HG02981 (cell line): ENCODE measurements at regions not wholly inside any gene's neighbourhood (a gene's known extent, or its start where the extent isn't known, plus 50 kb on each side); places are given as distances from the start of the nearest gene placed in this dataset.

ENCODE experiments used
- ATAC-seq: cut with Tn5 transposase; IDR thresholded peaks from one replicate; pipeline ENCODE4 v1.9.1; 2021; ENCODE audit warnings: mild to moderate bottlenecking, moderate library complexity; ENCODE audit not compliant: unreplicated experiment

GRCh38 chr1:69213644-69214043 lies 354.1 kb upstream of the LRRC7 start:
- ATAC-seq: no peak

GRCh38 chr1:69215883-69216282 lies 351.8 kb upstream of the LRRC7 start:
- no peak for ATAC-seq

GRCh38 chr1:69220672-69221071 lies 347.1 kb upstream of the LRRC7 start:
- no peak for ATAC-seq

GRCh38 chr1:69221524-69221923 lies 346.2 kb upstream of the LRRC7 start:
- ATAC-seq: no peak

GRCh38 chr1:69223156-69223555 lies 344.6 kb upstream of the LRRC7 start:
- ATAC-seq: no peak

GRCh38 chr1:69228501-69228900 lies 339.2 kb upstream of the LRRC7 start:
- ATAC-seq: no peak

GRCh38 chr1:69230208-69230607 lies 337.5 kb upstream of the LRRC7 start:
- no peak for ATAC-seq

GRCh38 chr1:69233463-69233862 lies 334.3 kb upstream of the LRRC7 start:
- no peak for ATAC-seq

GRCh38 chr1:69244211-69244610 lies 323.5 kb upstream of the LRRC7 start:
- ATAC-seq: no peak

GRCh38 chr1:69246109-69246508 lies 321.6 kb upstream of the LRRC7 start:
- ATAC-seq: no peak

GRCh38 chr1:69246710-69247109 lies 321.0 kb upstream of the LRRC7 start:
- no peak for ATAC-seq

GRCh38 chr1:69252696-69253095 lies 315.0 kb upstream of the LRRC7 start:
- no peak for ATAC-seq

- no peak for ATAC-seq
Observed at GRCh38 chr1:69256036-69256435, 311.7 kb upstream of the LRRC7 start.

- no peak for ATAC-seq
Observed at GRCh38 chr1:69258842-69259241, 308.9 kb upstream of the LRRC7 start.

GRCh38 chr1:69263921-69264391 lies 303.8 kb upstream of the LRRC7 start:
- no peak for ATAC-seq

GRCh38 chr1:69269491-69269890 lies 298.2 kb upstream of the LRRC7 start:
- ATAC-seq: no peak

- ATAC-seq: no peak
Observed at GRCh38 chr1:69271587-69272125, 296.1 kb upstream of the LRRC7 start.

GRCh38 chr1:69272684-69273083 lies 295.0 kb upstream of the LRRC7 start:
- no peak for ATAC-seq

- no peak for ATAC-seq
Observed at GRCh38 chr1:69278923-69279322, 288.8 kb upstream of the LRRC7 start.

- ATAC-seq: no peak
Observed at GRCh38 chr1:69283516-69283915, 284.2 kb upstream of the LRRC7 start.

GRCh38 chr1:69284508-69284907 lies 283.2 kb upstream of the LRRC7 start:
- ATAC-seq: no peak

- no peak for ATAC-seq
Observed at GRCh38 chr1:69288416-69288815, 279.3 kb upstream of the LRRC7 start.

- no peak for ATAC-seq
Observed at GRCh38 chr1:69290291-69290690, 277.4 kb upstream of the LRRC7 start.
